HG03558 (cell line): ENCODE measurements at regions not wholly inside any gene's neighbourhood (a gene's known extent, or its start where the extent isn't known, plus 50 kb on each side); places are given as distances from the start of the nearest gene placed in this dataset.
"Not testable (repeated sequence)": the region's sequence is repeated elsewhere in the genome, so short reads cannot be mapped to it uniquely, and the experiment has no call there.

Experiments used
- ATAC-seq: cut with Tn5 transposase; IDR thresholded peaks from one replicate; pipeline ENCODE4 v1.9.1; 2021; ENCODE audit warnings: moderate number of reproducible peaks; ENCODE audit not compliant: unreplicated experiment; ENCODE audit errors: extremely low read depth

- no peak for ATAC-seq
Measured at GRCh38 chr2:16060125-16060935, 120.0 kb downstream of the MYCN start.

GRCh38 chr2:16059393-16060016, 119.2 kb downstream of the MYCN start:
- ATAC-seq: no peak

- no peak for ATAC-seq
Measured at GRCh38 chr2:16058747-16059358, 118.5 kb downstream of the MYCN start.

- no peak for ATAC-seq
Measured at GRCh38 chr2:16058256-16058655, 117.9 kb downstream of the MYCN start.

GRCh38 chr2:16057661-16058060, 117.3 kb downstream of the MYCN start:
- ATAC-seq: no peak

GRCh38 chr2:16055848-16056580, 115.7 kb downstream of the MYCN start:
- ATAC-seq: peak; percentile 94

- no peak for ATAC-seq
Measured at GRCh38 chr2:16053437-16054257, 113.3 kb downstream of the MYCN start.

- ATAC-seq: not testable (repeated sequence)
Measured at GRCh38 chr2:16052571-16053052, 112.3 kb downstream of the MYCN start.

- ATAC-seq: no peak
Measured at GRCh38 chr2:16051841-16052564, 111.7 kb downstream of the MYCN start.

GRCh38 chr2:16050908-16051489, 110.6 kb downstream of the MYCN start:
- ATAC-seq: no peak

- ATAC-seq: no peak
Measured at GRCh38 chr2:16050261-16050907, 110.0 kb downstream of the MYCN start.

- ATAC-seq: no peak
Measured at GRCh38 chr2:16049406-16049805, 109.1 kb downstream of the MYCN start.

GRCh38 chr2:16048466-16048865, 108.1 kb downstream of the MYCN start:
- no peak for ATAC-seq

GRCh38 chr2:16047701-16048100, 107.4 kb downstream of the MYCN start:
- ATAC-seq: no peak

GRCh38 chr2:16046649-16047048, 106.3 kb downstream of the MYCN start:
- ATAC-seq: no peak

- no peak for ATAC-seq
Measured at GRCh38 chr2:16045653-16046352, 105.5 kb downstream of the MYCN start.

GRCh38 chr2:16044946-16045456, 104.7 kb downstream of the MYCN start:
- no peak for ATAC-seq
